Spleen (tissue), 11 donors: ENCODE measurements at regions not wholly inside any gene's neighbourhood (a gene's known extent, or its start where the extent isn't known, plus 50 kb on each side); places are given as distances from the start of the nearest gene placed in this dataset.
A peak's percentile ranks its signal among the peaks of the same experiment; 100 is the strongest.

Source experiments
- DNase-seq: peaks from one replicate; pipeline ENCODE4 v3.0.0-alpha.2; 2020
- H3K27ac ChIP-seq, 8 donors: fragments of 200-600 bp; sonication (generic) in 7 of 8; 1 replicate in 4 of 8; 2 replicates in 4 of 8; pipeline versions ENCODE4 v1.5.0 to v1.8.0; 2016 to 2021; ENCODE audit warnings: inconsistent platforms in 4 of 8, mild to moderate bottlenecking in 4 of 8, moderate library complexity in 1 of 8
- H3K27me3 ChIP-seq, 7 donors: fragments of 200-600 bp; sonication (generic) in 6 of 7; replicated peaks in 1 of 7; 1 replicate in 4 of 7; 2 replicates in 3 of 7; pipeline versions ENCODE4 v1.5.0 to v1.8.0; 2016 to 2021; ENCODE audit warnings: inconsistent platforms in 3 of 7, mild to moderate bottlenecking in 1 of 7
- H3K36me3 ChIP-seq, 6 donors: fragments of 200-600 bp; sonication (generic) in 5 of 6; 1 replicate in 4 of 6; 2 replicates in 2 of 6; pipeline versions ENCODE4 v1.5.0 to v1.8.0; 2016 to 2021; ENCODE audit warnings: inconsistent platforms in 2 of 6
- H3K4me1 ChIP-seq, 6 donors: fragments of 200-600 bp; sonication (generic) in 5 of 6; 1 replicate in 3 of 6; 2 replicates in 3 of 6; pipeline versions ENCODE4 v1.5.0 to v1.8.0; 2016 to 2021; ENCODE audit warnings: inconsistent platforms in 3 of 6
- H3K4me3 ChIP-seq, 8 donors: fragments of 200-600 bp; sonication (generic) in 7 of 8; 1 replicate in 4 of 8; 2 replicates in 4 of 8; pipeline versions ENCODE4 v1.5.0 to v1.8.0; 2016 to 2021; ENCODE audit warnings: inconsistent platforms in 4 of 8, mild to moderate bottlenecking in 4 of 8, moderate library complexity in 2 of 8
- H3K9me3 ChIP-seq, 8 donors: fragments of 200-600 bp; sonication (generic) in 7 of 8; 1 replicate in 4 of 8; 2 replicates in 4 of 8; pipeline versions ENCODE4 v1.5.0 to v1.8.0; 2016 to 2021; ENCODE audit warnings: inconsistent platforms in 4 of 8
- POLR2A ChIP-seq, 3 donors: fragments of 450-650 bp; IDR thresholded peaks; one replicate each; pipeline ENCODE4 v1.5.1; 2017; ENCODE audit warnings: antibody characterized with exemption in 3 of 3, mild to moderate bottlenecking in 1 of 3
- POLR2AphosphoS5 ChIP-seq, 3 donors: sonication (generic); formaldehyde crosslinking; IDR thresholded peaks; one replicate each; pipeline ENCODE4 v1.5.1; 2017; ENCODE audit warnings: antibody characterized with exemption in 3 of 3
- WGBS, 5 donors: extraction: QIAGEN DNeasy Blood & Tissue Kit in 3 of 5; methylation state at CpG; one replicate each; pipeline versions ENCODE4 v1.1.5 to v1.1.7; 2013 to 2018; 5-methylcytosine and 5-hydroxymethylcytosine counted together
- intact Hi-C: fragments of 100-400 bp; cut with DNase I; formaldehyde crosslinking; loops from one replicate; pipeline ENCODE4 v1.15.0; 2023; ENCODE audit warnings: low total_unique reads
- TF ChIP-seq, protein P1 (sequence below), 11 experiments: fragments of 200-600 bp in 7 of 11; fragments of 450-650 bp in 4 of 11; sonication (generic) in 4 of 11; IDR thresholded peaks in 8 of 11; conservative IDR thresholded peaks in 3 of 11; 1 replicate in 7 of 11; 2 replicates in 4 of 11; pipeline versions ENCODE4 v1.4.0 to v1.8.0; 2016 to 2021; ENCODE audit warnings: antibody characterized with exemption in 11 of 11, inconsistent platforms in 4 of 11, mild to moderate bottlenecking in 1 of 11
- donor health status: healthy with polysubstance abuse.
- donor health status: DM: no; HTN: no; CAD: no; lungs with moderate emphysema.
- donor health status: DM: no; HTN: no; CAD: no.
- donor health status: Bipolar disorder and iron deficiency.
- donor health status: healthy.
- donor health status: DM: no; HTN: no; CAD: no.
- donor health status: DM: yes; HTN: yes; CAD: no.

DNA sequence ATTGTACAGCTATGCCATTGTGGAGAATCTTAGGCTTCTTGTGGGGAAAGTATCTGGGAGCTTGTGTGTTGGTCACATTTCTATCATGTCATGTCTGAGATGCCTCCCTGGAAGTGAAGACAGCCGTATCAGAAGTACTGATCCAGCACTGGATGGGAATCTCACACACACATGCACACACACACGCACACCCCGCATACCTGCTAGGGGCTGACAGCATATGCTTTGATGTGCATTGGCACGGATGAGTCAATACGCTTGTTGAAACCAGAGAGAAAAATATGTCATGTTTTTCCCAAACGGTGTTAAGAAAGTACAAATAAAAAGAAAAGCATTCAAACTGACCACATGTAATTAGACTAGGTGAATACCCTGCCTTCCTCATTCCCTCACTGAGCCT is 260.8 kb downstream of the KTN1 start:
- Histone ChIP-seq H3K9me3 (peaks cover 0 to 8% (median 0%) of the 10 kb centered on the region in 8 donors), H3K36me3 (no peaks in the 10 kb centered on the region), H3K4me3 (no peak overlapping the region), H3K27me3 (no peaks in the 10 kb centered on the region), H3K27ac (no peak overlapping the region), H3K4me1 (no peaks in the 10 kb centered on the region)
- intact Hi-C loops = loop anchor here (10.0 kb wide), 1 partner anchor 504 kb away; no protein-coding TSS in a partner anchor
- DNase-seq = no peak
- 92 to 97% (median 93%) methylated on average over 6 of the region's 6 CpGs for WGBS, 5 donors
- TF ChIP-seq, protein P1, sequence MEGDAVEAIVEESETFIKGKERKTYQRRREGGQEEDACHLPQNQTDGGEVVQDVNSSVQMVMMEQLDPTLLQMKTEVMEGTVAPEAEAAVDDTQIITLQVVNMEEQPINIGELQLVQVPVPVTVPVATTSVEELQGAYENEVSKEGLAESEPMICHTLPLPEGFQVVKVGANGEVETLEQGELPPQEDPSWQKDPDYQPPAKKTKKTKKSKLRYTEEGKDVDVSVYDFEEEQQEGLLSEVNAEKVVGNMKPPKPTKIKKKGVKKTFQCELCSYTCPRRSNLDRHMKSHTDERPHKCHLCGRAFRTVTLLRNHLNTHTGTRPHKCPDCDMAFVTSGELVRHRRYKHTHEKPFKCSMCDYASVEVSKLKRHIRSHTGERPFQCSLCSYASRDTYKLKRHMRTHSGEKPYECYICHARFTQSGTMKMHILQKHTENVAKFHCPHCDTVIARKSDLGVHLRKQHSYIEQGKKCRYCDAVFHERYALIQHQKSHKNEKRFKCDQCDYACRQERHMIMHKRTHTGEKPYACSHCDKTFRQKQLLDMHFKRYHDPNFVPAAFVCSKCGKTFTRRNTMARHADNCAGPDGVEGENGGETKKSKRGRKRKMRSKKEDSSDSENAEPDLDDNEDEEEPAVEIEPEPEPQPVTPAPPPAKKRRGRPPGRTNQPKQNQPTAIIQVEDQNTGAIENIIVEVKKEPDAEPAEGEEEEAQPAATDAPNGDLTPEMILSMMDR (IDR thresholded peaks at IDR 0.05 in 8 of 11, conservative IDR thresholded peaks at IDR 0.05 in 3 of 11) = no peak
- TF ChIP-seq POLR2A (IDR thresholded peaks at IDR 0.05) (no peak), POLR2AphosphoS5 (IDR thresholded peaks at IDR 0.05) (no peak)

GRCh38 chr14:55841625-55842024 is 261.6 kb downstream of the KTN1 start:
- Histone ChIP-seq H3K4me3 (no peak overlapping the region), H3K9me3 (peaks cover 0 to 11% (median 0%) of the 10 kb centered on the region in 8 donors), H3K4me1 (no peaks in the 10 kb centered on the region), H3K27ac (no peak overlapping the region), H3K36me3 (no peaks in the 10 kb centered on the region), H3K27me3 (no peaks in the 10 kb centered on the region)
- intact Hi-C loops = loop anchor here (10.0 kb wide), 1 partner anchor 503 kb away; no protein-coding TSS in a partner anchor
- DNase-seq = no peak
- WGBS, 5 donors = 77 to 95% (median 81%) methylated on average over 6 of the region's 6 CpGs
- TF ChIP-seq POLR2A (IDR thresholded peaks at IDR 0.05) (no peak), POLR2AphosphoS5 (IDR thresholded peaks at IDR 0.05) (no peak)
- TF ChIP-seq, protein P1 (IDR thresholded peaks at IDR 0.05 in 8 of 11, conservative IDR thresholded peaks at IDR 0.05 in 3 of 11) = no peak

GRCh38 chr14:55843718-55844403 is 263.9 kb downstream of the KTN1 start:
- TF ChIP-seq POLR2A (IDR thresholded peaks at IDR 0.05) (no peak), POLR2AphosphoS5 (IDR thresholded peaks at IDR 0.05) (no peak)
- TF ChIP-seq, protein P1 (IDR thresholded peaks at IDR 0.05 in 8 of 11, conservative IDR thresholded peaks at IDR 0.05 in 3 of 11) = peak in 4 of 11 experiments; percentile 19 to 30 (median 24)
- Histone ChIP-seq H3K4me3 (no peak overlapping the region), H3K4me1 (no peaks in the 10 kb centered on the region), H3K27me3 (no peaks in the 10 kb centered on the region), H3K27ac (no peak overlapping the region), H3K9me3 (peaks cover 0 to 11% (median 0%) of the 10 kb centered on the region in 8 donors), H3K36me3 (no peaks in the 10 kb centered on the region)
- intact Hi-C loops = loop anchor here (10.0 kb wide), 1 partner anchor 501 kb away; no protein-coding TSS in a partner anchor
- no peak for DNase-seq
- 67 to 74% (median 69%) methylated on average over 8 of the region's 8 CpGs for WGBS, 5 donors
